Trophoblast cell (in vitro differentiated cells and primary cell): ENCODE measurements at regions not wholly inside any gene's neighbourhood (a gene's known extent, or its start where the extent isn't known, plus 50 kb on each side); places are given as distances from the start of the nearest gene placed in this dataset.

Source experiments
- DNase-seq, 2 donors: peaks; one replicate each; pipeline ENCODE4 v3.0.0-alpha.2; 2016
- H2AFZ ChIP-seq: 2 replicates; pipeline ENCODE4 v1.6.1; 2013; ENCODE audit warnings: low read length, moderate library complexity, mild to moderate bottlenecking; ENCODE audit not compliant: insufficient read depth, poor library complexity
- H2AK5ac ChIP-seq: 2 replicates; pipeline ENCODE4 v1.6.1; 2013; ENCODE audit warnings: mild to moderate bottlenecking, low read length
- H2BK120ac ChIP-seq: 2 replicates; pipeline ENCODE4 v1.6.1; 2013; ENCODE audit warnings: low read length, mild to moderate bottlenecking, moderate library complexity; ENCODE audit not compliant: insufficient read depth, poor library complexity
- H2BK12ac ChIP-seq: 2 replicates; pipeline ENCODE4 v1.6.1; 2013; ENCODE audit warnings: mild to moderate bottlenecking, low read length, moderate library complexity
- H2BK5ac ChIP-seq: 2 replicates; pipeline ENCODE4 v1.6.1; 2013; ENCODE audit warnings: low read length, low read depth, moderate library complexity, mild to moderate bottlenecking; ENCODE audit not compliant: poor library complexity
- H3K14ac ChIP-seq: 2 replicates; pipeline ENCODE4 v1.6.1; 2013; ENCODE audit warnings: mild to moderate bottlenecking, low read length
- H3K18ac ChIP-seq: 2 replicates; pipeline ENCODE4 v1.6.1; 2013; ENCODE audit warnings: mild to moderate bottlenecking, low read length
- H3K23ac ChIP-seq: 2 replicates; pipeline ENCODE4 v1.6.1; 2013; ENCODE audit warnings: low read length
- H3K27ac ChIP-seq: 2 replicates; pipeline ENCODE4 v1.5.1; 2013; ENCODE audit warnings: low read depth, mild to moderate bottlenecking, inconsistent platforms, low read length, moderate library complexity
- H3K27me3 ChIP-seq: 2 replicates; pipeline ENCODE4 v1.6.1; 2013; ENCODE audit warnings: inconsistent platforms, mild to moderate bottlenecking, low read length, moderate library complexity; ENCODE audit not compliant: insufficient read depth
- H3K36me3 ChIP-seq, 2 experiments: 1 replicate in 1 of 2; 2 replicates in 1 of 2; pipeline ENCODE4 v1.6.1; 2013; ENCODE audit warnings: low read length in 2 of 2, mild to moderate bottlenecking in 2 of 2, moderate library complexity in 1 of 2; ENCODE audit not compliant: insufficient read depth in 2 of 2, control insufficient read depth in 1 of 2
- H3K4ac ChIP-seq: 2 replicates; pipeline ENCODE4 v1.6.1; 2013; ENCODE audit warnings: low read depth, mild to moderate bottlenecking, low read length, moderate library complexity
- H3K4me1 ChIP-seq, 2 experiments: 1 replicate in 1 of 2; 2 replicates in 1 of 2; pipeline ENCODE4 v1.6.1; 2013; ENCODE audit warnings: low read length in 2 of 2, mild to moderate bottlenecking in 2 of 2, moderate library complexity in 1 of 2; ENCODE audit not compliant: insufficient read depth in 2 of 2, control insufficient read depth in 1 of 2
- H3K4me2 ChIP-seq: 2 replicates; pipeline ENCODE4 v1.6.1; 2013; ENCODE audit warnings: inconsistent platforms, mild to moderate bottlenecking, low read length, moderate library complexity
- H3K4me3 ChIP-seq: 2 replicates; pipeline ENCODE4 v1.5.1; 2013; ENCODE audit warnings: mild to moderate bottlenecking, low read depth, low read length, inconsistent platforms
- H3K79me1 ChIP-seq: one replicate; pipeline ENCODE4 v1.6.1; 2013; ENCODE audit warnings: low read length
- H3K79me2 ChIP-seq: 2 replicates; pipeline ENCODE4 v1.6.1; 2013; ENCODE audit warnings: low read length, mild to moderate bottlenecking; ENCODE audit not compliant: control insufficient read depth, insufficient read depth, poor library complexity
- H3K9ac ChIP-seq: 2 replicates; pipeline ENCODE4 v1.6.1; 2013; ENCODE audit warnings: mild to moderate bottlenecking, low read length
- H3K9me3 ChIP-seq: 2 replicates; pipeline ENCODE4 v1.6.1; 2013; ENCODE audit warnings: low read depth, mild to moderate bottlenecking, control low read depth, inconsistent platforms, low read length; ENCODE audit not compliant: insufficient read depth
- H4K12ac ChIP-seq: 2 replicates; pipeline ENCODE4 v1.6.1; 2013; ENCODE audit warnings: low read depth, mild to moderate bottlenecking, low read length, moderate library complexity
- H4K8ac ChIP-seq: 2 replicates; pipeline ENCODE4 v1.6.1; 2013; ENCODE audit warnings: low read depth, mild to moderate bottlenecking, low read length, moderate library complexity
- H4K91ac ChIP-seq: one replicate; pipeline ENCODE4 v1.6.1; 2013; ENCODE audit warnings: low read depth, mild to moderate bottlenecking, low read length, moderate library complexity
- WGBS: extraction: QIAGEN DNeasy Blood & Tissue Kit; methylation state at CpG from one replicate; pipeline ENCODE4 v1.1.7; 2013; ENCODE audit warnings: missing lambda C conversion rate; ENCODE audit not compliant: insufficient read length, insufficient coverage; ENCODE audit errors: extremely low coverage; 5-methylcytosine and 5-hydroxymethylcytosine counted together

DNA sequence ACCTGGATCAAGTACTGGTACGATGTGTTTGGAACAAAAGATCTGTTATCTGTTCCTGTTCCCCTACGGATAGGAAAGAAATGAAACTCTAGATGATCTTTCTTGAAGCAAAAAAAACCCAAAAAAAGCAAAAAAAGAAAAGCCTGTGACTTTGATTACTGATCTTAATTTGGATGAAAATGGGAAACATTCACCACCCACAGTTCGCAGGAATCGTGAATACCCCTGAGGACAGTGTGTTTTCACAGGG is 138.7 kb upstream of the LMNTD1 start:
- Histone ChIP-seq H3K9me3 (peaks cover 1% of the 10 kb centered on the region), H4K91ac (no peak overlapping the region), H3K18ac (no peak overlapping the region), H3K4me2 (no peak overlapping the region), H2AK5ac (no peak overlapping the region), H3K79me2 (no peaks in the 10 kb centered on the region), H2BK5ac (no peak overlapping the region), H3K4me1 (no peaks in the 10 kb centered on the region), H3K79me1 (no peaks in the 10 kb centered on the region), H4K12ac (no peak overlapping the region), H2BK120ac (no peak overlapping the region), H4K8ac (no peak overlapping the region), H3K27ac (no peak overlapping the region), H3K4me3 (no peak overlapping the region), H2AFZ (no peak overlapping the region), H3K4ac (no peak overlapping the region), H3K36me3 (no peaks in the 10 kb centered on the region), H3K14ac (no peak overlapping the region), H3K9ac (no peak overlapping the region), H3K23ac (no peak overlapping the region), H3K27me3 (no peaks in the 10 kb centered on the region), H2BK12ac (no peak overlapping the region)
- DNase-seq, result no peak
- WGBS, result no CpG with 5 or more reads among the region's 4 CpGs

GRCh38 chr12:25692115-25693035 is 139.3 kb upstream of the LMNTD1 start:
- H3K9ac ChIP-seq, result no peak overlapping the region
- no peaks in the 10 kb centered on the region for H3K79me1 ChIP-seq
- H2BK12ac ChIP-seq, result no peak overlapping the region
- H3K23ac ChIP-seq, result no peak overlapping the region
- no peak overlapping the region for H2BK120ac ChIP-seq
- no peak overlapping the region for H3K27ac ChIP-seq
- H2BK5ac ChIP-seq, result no peak overlapping the region
- H4K12ac ChIP-seq, result no peak overlapping the region
- H3K4me1 ChIP-seq, result no peaks in the 10 kb centered on the region
- H3K4me2 ChIP-seq, result no peak overlapping the region
- no peak overlapping the region for H2AK5ac ChIP-seq
- H3K79me2 ChIP-seq, result no peaks in the 10 kb centered on the region
- no peak overlapping the region for H3K4me3 ChIP-seq
- DNase-seq, result no peak
- H2AFZ ChIP-seq, result no peak overlapping the region
- WGBS, result no CpG with 5 or more reads among the region's 9 CpGs
- H3K27me3 ChIP-seq, result no peaks in the 10 kb centered on the region
- H4K8ac ChIP-seq, result no peak overlapping the region
- H3K36me3 ChIP-seq, result no peaks in the 10 kb centered on the region
- no peak overlapping the region for H3K18ac ChIP-seq
- no peak overlapping the region for H3K4ac ChIP-seq
- H4K91ac ChIP-seq, result no peak overlapping the region
- H3K14ac ChIP-seq, result no peak overlapping the region
- H3K9me3 ChIP-seq, result peaks cover 1% of the 10 kb centered on the region

DNA sequence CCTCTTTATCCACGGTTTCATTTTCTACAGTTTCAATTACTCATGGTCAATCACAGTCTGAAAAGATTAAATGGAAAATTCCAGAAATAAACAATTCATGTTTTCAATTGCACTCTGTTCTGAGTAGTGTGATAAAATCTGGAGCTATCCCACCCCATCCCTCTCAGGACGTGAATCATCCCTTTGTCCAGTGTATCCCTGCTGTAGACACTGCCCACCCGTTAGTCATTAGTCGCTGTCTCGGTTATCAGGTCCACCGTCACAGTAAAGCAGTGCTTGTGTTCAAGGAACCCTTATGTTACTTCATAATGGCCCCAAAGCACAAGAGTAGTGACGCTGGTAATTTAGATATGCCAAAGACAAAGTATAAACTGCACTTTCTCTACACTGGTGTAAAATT is 141.0 kb upstream of the LMNTD1 start:
- H3K27ac ChIP-seq, result no peak overlapping the region
- H2AK5ac ChIP-seq, result no peak overlapping the region
- H2BK12ac ChIP-seq, result no peak overlapping the region
- no peak overlapping the region for H4K91ac ChIP-seq
- WGBS, result no CpG with 5 or more reads among the region's 7 CpGs
- no peak overlapping the region for H3K23ac ChIP-seq
- H3K27me3 ChIP-seq, result no peaks in the 10 kb centered on the region
- H3K9ac ChIP-seq, result no peak overlapping the region
- H3K18ac ChIP-seq, result no peak overlapping the region
- no peak overlapping the region for H3K14ac ChIP-seq
- H4K8ac ChIP-seq, result no peak overlapping the region
- no peaks in the 10 kb centered on the region for H3K36me3 ChIP-seq
- H3K4me3 ChIP-seq, result no peak overlapping the region
- H3K4ac ChIP-seq, result no peak overlapping the region
- H2AFZ ChIP-seq, result no peak overlapping the region
- no peak overlapping the region for H3K4me2 ChIP-seq
- DNase-seq, result peak in 1 of 2 donors; percentile 31
- no peaks in the 10 kb centered on the region for H3K79me1 ChIP-seq
- H2BK5ac ChIP-seq, result no peak overlapping the region
- H2BK120ac ChIP-seq, result no peak overlapping the region
- H3K4me1 ChIP-seq, result no peaks in the 10 kb centered on the region
- peaks cover 1% of the 10 kb centered on the region for H3K9me3 ChIP-seq
- no peak overlapping the region for H4K12ac ChIP-seq
- H3K79me2 ChIP-seq, result no peaks in the 10 kb centered on the region

GRCh38 chr12:25695574-25695973 is 142.5 kb upstream of the LMNTD1 start:
- Histone ChIP-seq H4K12ac (no peak overlapping the region), H3K23ac (no peak overlapping the region), H3K79me1 (no peaks in the 10 kb centered on the region), H2BK120ac (no peak overlapping the region), H3K4ac (no peak overlapping the region), H2BK5ac (no peak overlapping the region), H3K9ac (no peak overlapping the region), H2AFZ (no peak overlapping the region), H4K8ac (no peak overlapping the region), H3K18ac (no peak overlapping the region), H3K4me1 (no peaks in the 10 kb centered on the region), H2BK12ac (no peak overlapping the region), H2AK5ac (no peak overlapping the region), H3K27me3 (no peaks in the 10 kb centered on the region), H3K4me3 (no peak overlapping the region), H3K14ac (no peak overlapping the region), H3K79me2 (no peaks in the 10 kb centered on the region), H4K91ac (no peak overlapping the region), H3K4me2 (no peak overlapping the region), H3K27ac (no peak overlapping the region), H3K9me3 (peaks cover 1% of the 10 kb centered on the region), H3K36me3 (no peaks in the 10 kb centered on the region)
- DNase-seq, result no peak
- no CpG with 5 or more reads among the region's 4 CpGs for WGBS
